UCSD-AML1 (cell line): ENCODE measurements at regions not wholly inside any gene's neighbourhood (a gene's known extent, or its start where the extent isn't known, plus 50 kb on each side); places are given as distances from the start of the nearest gene placed in this dataset.
"Not testable (repeated sequence)": the region's sequence is repeated elsewhere in the genome, so short reads cannot be mapped to it uniquely, and the experiment has no call there.

ENCODE experiments used
- DNase-seq: peaks from one replicate; lab custom pipeline; 2025; ENCODE audit not compliant: unreplicated experiment; lab: John Stamatoyannopoulos, UW

- no peak for DNase-seq
These were observed 767.3 kb downstream of the GBE1 start for GRCh38 chr3:80994085-80994665.

- no peak for DNase-seq
These were observed 768.1 kb downstream of the GBE1 start for GRCh38 chr3:80993241-80993945.

DNA sequence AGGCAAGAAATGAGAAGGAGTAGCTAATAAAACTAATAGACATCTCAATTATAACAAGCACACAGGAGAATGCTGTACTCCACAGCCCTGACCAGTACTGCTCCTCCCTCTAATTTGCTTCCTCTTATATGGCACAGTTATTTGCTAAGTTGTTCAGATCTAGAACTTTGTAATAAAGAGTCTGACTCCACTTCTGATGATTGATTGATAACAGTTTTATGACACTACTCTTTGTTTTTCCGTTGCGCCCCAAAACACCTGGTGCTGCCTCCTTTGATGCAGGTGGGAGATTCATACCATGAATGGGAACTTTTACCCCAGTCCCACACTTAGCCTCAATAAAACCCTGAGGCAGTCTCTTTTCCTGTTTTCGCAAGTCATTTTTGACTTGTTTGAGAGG, 777.7 kb downstream of the GBE1 start:
- no peak for DNase-seq

GRCh38 chr3:80978216-80978969, 783.1 kb downstream of the GBE1 start:
- no peak for DNase-seq

- DNase-seq, result no peak
These were observed 791.2 kb downstream of the GBE1 start for GRCh38 chr3:80970292-80970691.

DNA sequence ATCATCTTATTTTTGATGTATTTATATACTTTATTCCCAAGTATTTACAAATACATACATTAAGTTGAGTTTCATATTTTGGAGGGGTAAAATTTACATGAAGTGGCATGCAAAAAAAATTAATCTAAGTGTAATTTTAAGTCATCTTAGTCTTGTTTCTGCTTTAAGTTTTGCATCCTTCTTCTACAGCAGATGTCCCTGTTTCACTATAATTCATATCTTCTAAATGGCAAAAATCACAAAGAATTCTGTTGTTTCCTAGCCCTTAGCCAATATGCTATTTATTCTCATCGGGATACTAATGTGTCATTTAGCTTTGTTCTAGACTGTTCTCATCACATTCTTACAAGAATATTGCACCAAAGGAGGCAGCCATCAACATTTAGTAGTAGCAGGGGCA, 831.9 kb downstream of the GBE1 start:
- DNase-seq, result no peak

- no peak for DNase-seq
These were observed 846.6 kb downstream of the GBE1 start for GRCh38 chr3:80914854-80915253.

- no peak for DNase-seq
These were observed 863.2 kb downstream of the GBE1 start for GRCh38 chr3:80898211-80898610.

DNA sequence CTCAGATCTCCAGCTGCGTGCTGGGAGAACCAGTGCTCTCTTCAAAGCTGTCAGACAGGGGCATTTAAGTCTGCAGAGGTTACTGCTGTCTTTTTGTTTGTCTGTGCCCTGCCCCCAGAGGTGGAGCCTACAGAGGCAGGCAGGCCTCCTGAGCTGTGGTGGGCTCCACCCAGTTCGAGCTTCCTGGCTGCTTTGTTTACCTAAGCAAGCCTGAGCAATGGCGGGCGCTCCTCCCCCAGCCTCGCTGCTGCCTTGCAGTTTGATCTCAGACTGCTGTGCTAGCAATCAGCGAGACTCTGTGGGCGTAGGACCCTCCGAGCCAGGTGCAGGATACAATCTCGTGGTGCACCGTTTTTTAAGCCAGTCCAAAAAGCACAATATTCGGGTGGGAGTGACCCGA, 864.4 kb downstream of the GBE1 start:
- not testable (repeated sequence) for DNase-seq

- no peak for DNase-seq
These were observed 870.9 kb downstream of the GBE1 start for GRCh38 chr3:80890571-80890970.

- DNase-seq, result no peak
These were observed 871.9 kb downstream of the GBE1 start for GRCh38 chr3:80889535-80889934.

GRCh38 chr3:80870476-80871041, 890.9 kb downstream of the GBE1 start:
- no peak for DNase-seq

DNA sequence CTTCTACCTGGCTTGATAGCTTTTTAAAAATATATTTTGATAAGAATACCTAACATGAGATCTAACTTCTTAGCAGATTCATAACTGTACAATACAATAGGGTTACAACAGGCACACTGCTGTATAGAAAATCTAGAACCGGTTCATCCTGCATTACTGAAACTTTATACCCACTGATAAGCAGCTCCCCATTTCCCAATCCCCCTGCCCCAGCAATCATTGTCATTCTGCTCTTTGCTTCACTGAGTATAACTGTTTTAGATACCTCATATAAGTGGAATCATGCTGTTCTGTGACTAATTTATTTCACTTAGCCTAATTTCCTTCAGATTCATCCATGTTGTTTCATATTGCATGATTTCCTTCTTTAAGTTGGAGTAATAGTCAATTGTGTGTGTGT, 906.0 kb downstream of the GBE1 start:
- no peak for DNase-seq

GRCh38 chr3:80836395-80836794, 925.0 kb downstream of the GBE1 start:
- DNase-seq, result no peak

DNA sequence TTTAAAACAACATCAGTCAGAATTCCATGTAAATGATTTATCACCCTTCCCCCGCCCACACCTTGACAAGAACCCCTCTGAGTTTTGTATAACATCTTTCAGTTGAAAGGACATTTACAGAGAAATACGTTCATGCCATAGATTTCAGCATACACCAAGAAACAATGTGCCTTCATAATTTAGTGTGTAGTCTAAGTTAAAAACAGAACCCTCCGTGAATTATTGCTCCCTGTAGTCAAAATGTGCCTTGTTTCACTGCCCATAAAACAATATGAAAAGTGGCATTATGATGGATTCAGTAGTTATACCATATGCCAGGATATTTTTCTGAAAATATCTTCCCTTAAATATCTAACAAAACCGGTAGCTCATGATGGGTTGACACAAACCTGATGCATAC, 953.9 kb downstream of the GBE1 start:
- DNase-seq, result no peak

DNA sequence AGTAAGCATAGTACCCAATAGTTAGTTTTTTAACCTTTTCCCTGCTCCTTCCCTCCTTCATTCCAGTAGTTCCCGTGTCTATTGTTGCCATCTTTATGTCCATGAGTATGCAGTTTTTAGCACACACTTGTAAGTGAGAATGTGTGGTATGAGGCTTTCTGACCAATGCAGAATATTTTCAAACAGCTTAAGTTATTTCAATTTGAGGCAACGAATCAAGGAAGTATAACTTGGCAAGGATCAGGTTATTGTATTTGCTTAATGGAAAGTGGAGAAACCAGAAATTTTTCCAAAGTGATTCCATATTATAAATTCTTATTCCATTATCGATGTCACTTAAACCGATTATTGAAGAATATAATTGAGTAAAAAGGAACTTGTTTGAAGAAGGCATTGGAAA, 954.8 kb downstream of the GBE1 start:
- DNase-seq, result no peak

GRCh38 chr3:80788914-80789313, 972.5 kb downstream of the GBE1 start:
- DNase-seq, result no peak

DNA sequence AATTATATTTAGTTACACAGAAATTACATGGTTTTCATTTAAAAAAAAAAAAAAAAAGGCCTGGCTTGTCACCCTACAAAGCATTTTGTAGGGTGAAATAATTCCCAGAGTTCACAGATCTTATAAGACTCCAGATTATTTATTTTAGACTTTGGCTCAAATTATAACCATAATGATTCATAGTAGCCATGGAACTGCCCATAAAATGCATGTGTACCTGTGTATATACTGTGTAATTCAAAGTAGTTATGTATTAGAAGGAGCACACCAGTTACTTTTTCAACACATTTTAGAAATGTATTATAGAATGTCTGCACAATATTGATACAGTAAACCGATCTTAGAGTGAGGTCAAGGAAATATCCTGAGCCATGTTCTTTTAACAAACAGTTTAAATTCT, 975.6 kb downstream of the GBE1 start:
- no peak for DNase-seq

DNA sequence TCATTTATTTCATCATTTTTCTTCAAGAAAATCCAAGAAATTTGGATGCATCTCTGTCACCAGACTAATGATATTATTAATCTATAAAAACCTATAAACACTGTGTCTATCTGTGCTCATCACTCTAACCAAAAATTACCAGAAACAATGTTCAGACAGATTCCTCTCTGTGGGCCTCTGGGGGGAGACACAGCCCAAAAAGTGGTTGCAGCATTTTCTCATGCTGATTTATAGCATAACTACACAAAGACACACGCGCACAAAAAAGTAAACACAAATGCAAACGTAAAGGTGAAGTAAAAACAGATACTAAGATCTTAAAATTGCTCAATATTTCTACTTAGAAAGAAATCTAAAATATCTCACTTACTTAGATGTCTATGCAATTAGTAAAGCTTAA, 976.0 kb downstream of the GBE1 start:
- DNase-seq, result peak; percentile 2

DNA sequence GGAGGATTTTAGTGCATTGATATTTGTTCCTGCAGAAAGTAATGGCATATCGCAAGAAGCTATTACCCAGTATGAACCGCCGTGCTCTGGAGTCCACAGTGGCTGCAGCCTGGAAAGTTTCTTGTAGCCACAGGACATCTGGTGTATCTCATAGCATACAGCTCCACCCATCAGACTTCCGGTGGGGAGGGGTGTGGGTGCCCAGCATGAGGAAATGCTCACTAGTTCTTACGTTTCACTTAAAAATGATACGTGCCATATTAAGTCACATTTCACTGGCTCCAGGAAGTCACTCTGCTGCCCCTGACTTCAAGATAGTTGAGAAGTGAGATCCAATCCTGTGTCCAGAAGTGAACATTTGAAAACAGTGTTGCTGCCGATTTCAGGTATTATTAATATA, 990.4 kb downstream of the GBE1 start:
- peak; percentile 23 for DNase-seq

DNA sequence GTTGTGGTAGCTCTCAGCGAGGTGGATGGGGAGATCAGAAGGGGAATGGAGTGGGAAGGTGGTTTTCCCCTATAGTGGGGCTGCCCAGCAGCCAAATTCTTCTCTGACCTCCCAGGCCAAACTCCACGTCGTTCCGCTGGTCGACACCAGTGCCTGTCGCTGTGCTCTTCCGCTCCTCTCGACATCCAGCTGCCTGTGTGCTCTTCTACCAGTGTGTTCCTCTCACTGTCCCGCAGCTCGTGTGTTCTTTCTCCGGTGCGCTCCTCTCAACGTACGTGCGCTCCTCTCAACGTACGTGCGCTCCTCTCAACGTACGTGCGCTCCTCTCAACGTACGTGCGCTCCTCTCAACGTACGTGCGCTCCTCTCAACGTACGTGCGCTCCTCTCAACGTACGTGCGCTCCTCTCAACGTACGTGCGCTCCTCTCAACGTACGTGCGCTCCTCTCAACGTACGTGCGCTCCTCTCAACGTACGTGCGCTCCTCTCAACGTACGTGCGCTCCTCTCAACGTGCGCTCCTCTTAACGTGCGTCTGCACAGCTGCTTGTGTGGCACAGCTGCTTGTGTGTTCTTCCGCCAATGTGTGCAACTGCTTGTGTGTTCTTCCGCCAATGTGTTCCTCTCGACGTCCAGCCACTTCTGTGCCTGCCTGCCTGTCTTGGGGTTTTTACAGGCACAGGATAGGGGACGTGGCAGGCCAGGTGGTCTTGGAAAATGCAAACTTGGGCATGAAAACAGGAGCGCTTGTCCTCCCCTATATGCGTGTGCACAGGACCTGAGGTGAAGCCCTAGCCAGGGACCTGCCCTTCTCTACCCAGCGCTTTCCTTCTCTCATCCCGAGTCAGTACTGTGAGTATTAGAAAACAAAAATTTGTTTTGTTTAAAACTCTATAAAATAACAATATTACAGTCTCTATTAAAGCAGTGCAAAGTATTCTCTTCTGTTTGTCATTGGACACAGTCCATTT, 991.1 kb downstream of the GBE1 start:
- peak; percentile 8 for DNase-seq
